ENCODE measurements at regions not wholly inside any gene's neighbourhood (a gene's known extent, or its start where the extent isn't known, plus 50 kb on each side); places are given as distances from the start of the nearest gene placed in this dataset.

GRCh38 chr10:30127120-30127541 lies 67.7 kb upstream of the JCAD start:
- no peak overlapping the region for H3K4me3 ChIP-seq
- no peak for ATAC-seq

DNA sequence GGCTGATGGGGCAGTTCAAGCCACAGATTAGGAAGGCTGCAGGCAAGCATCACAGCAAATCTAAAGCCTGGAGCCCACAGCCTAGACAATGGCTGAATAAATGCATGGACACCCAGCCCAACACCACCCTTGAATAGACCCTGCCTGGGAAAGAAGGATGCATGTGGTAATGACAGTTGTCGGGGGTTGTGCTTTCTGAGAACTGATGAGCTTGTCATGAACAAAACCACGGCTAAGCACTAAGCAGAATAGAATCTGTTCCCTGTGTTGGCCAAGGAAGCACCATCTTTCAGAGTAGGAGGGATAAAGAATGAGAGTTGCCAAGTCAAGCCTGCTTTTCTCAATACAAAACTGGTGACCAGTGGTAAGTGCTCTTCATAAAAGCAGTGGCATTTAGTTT lies 66.1 kb upstream of the JCAD start:
- Mint-ChIP-seq H3K36me3 (ENCODE audit: low read depth) (no peaks in the 10 kb centered on the region; the same call in 2 of the 3 replicates), H3K4me3 (no peak overlapping the region), H3K9me3 (no peaks in the 10 kb centered on the region), H3K4me1 (no peaks in the 10 kb centered on the region), H3K27ac (no peak overlapping the region), H3K27me3 (ENCODE audit: insufficient read depth, low read depth, poor library complexity) (peaks cover 3% of the 10 kb centered on the region)
- no peaks in the 10 kb centered on the region; the same call in 1 of the 2 replicates for H3K9me2 ChIP-seq (ENCODE audit: insufficient read depth)
- H3K4me2 ChIP-seq, result no peak overlapping the region
- DNase-seq (ENCODE audit: low spot score) (no peak), ATAC-seq (no peak)
- no peaks in the 10 kb centered on the region for H4K20me1 ChIP-seq (replicated peaks; ENCODE audit: insufficient read depth)
- H3K27me3 ChIP-seq (ENCODE audit: insufficient read depth), result no peaks in the 10 kb centered on the region
- no peaks in the 10 kb centered on the region for H3K79me2 ChIP-seq (replicated peaks; ENCODE audit: insufficient read depth)
- no peak overlapping the region for H3K27ac ChIP-seq (ENCODE audit: low read depth)
- no peak overlapping the region for H3K4me3 ChIP-seq
- H2AFZ ChIP-seq, result no peak overlapping the region
- H3F3A ChIP-seq (replicated peaks; ENCODE audit: low read depth), result no peaks in the 10 kb centered on the region
- no peaks in the 10 kb centered on the region for H3K36me3 ChIP-seq (ENCODE audit: insufficient read depth)
- H3K4me1 ChIP-seq (ENCODE audit: insufficient read depth), result no peaks in the 10 kb centered on the region
- TF ChIP-seq, protein P1, sequence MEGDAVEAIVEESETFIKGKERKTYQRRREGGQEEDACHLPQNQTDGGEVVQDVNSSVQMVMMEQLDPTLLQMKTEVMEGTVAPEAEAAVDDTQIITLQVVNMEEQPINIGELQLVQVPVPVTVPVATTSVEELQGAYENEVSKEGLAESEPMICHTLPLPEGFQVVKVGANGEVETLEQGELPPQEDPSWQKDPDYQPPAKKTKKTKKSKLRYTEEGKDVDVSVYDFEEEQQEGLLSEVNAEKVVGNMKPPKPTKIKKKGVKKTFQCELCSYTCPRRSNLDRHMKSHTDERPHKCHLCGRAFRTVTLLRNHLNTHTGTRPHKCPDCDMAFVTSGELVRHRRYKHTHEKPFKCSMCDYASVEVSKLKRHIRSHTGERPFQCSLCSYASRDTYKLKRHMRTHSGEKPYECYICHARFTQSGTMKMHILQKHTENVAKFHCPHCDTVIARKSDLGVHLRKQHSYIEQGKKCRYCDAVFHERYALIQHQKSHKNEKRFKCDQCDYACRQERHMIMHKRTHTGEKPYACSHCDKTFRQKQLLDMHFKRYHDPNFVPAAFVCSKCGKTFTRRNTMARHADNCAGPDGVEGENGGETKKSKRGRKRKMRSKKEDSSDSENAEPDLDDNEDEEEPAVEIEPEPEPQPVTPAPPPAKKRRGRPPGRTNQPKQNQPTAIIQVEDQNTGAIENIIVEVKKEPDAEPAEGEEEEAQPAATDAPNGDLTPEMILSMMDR (conservative IDR thresholded peaks at IDR 0.05; ENCODE audit: low read depth in 2 of 2), result no peak
- TF ChIP-seq EZH2 (IDR thresholded peaks at IDR 0.05; ENCODE audit: low read depth, unreplicated experiment), result no peak
- TF ChIP-seq, protein P2, sequence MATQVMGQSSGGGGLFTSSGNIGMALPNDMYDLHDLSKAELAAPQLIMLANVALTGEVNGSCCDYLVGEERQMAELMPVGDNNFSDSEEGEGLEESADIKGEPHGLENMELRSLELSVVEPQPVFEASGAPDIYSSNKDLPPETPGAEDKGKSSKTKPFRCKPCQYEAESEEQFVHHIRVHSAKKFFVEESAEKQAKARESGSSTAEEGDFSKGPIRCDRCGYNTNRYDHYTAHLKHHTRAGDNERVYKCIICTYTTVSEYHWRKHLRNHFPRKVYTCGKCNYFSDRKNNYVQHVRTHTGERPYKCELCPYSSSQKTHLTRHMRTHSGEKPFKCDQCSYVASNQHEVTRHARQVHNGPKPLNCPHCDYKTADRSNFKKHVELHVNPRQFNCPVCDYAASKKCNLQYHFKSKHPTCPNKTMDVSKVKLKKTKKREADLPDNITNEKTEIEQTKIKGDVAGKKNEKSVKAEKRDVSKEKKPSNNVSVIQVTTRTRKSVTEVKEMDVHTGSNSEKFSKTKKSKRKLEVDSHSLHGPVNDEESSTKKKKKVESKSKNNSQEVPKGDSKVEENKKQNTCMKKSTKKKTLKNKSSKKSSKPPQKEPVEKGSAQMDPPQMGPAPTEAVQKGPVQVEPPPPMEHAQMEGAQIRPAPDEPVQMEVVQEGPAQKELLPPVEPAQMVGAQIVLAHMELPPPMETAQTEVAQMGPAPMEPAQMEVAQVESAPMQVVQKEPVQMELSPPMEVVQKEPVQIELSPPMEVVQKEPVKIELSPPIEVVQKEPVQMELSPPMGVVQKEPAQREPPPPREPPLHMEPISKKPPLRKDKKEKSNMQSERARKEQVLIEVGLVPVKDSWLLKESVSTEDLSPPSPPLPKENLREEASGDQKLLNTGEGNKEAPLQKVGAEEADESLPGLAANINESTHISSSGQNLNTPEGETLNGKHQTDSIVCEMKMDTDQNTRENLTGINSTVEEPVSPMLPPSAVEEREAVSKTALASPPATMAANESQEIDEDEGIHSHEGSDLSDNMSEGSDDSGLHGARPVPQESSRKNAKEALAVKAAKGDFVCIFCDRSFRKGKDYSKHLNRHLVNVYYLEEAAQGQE (IDR thresholded peaks at IDR 0.05; ENCODE audit: unreplicated experiment), result no peak
- TF ChIP-seq POLR2AphosphoS5 (IDR thresholded peaks at IDR 0.05; ENCODE audit: low read depth), result no peak

More at GRCh38 chr10:30127120-30127541, 67.7 kb upstream of the JCAD start:
- H3K9me2 ChIP-seq (ENCODE audit: insufficient read depth), result no peaks in the 10 kb centered on the region; the same call in 1 of the 2 replicates
- no peak overlapping the region for H3K4me2 ChIP-seq
- H3K27ac ChIP-seq (ENCODE audit: low read depth), result no peak overlapping the region
- H3K27me3 Mint-ChIP-seq (ENCODE audit: insufficient read depth, low read depth, poor library complexity), result peaks cover 3% of the 10 kb centered on the region
- TF ChIP-seq EZH2phosphoT487 (IDR thresholded peaks at IDR 0.05; ENCODE audit: unreplicated experiment), result no peak
- TF ChIP-seq ZNF114 (CRISPR knock-in tag; IDR thresholded peaks at IDR 0.05), result no peak
- no peak for TF ChIP-seq JUNB (IDR thresholded peaks at IDR 0.05; ENCODE audit: unreplicated experiment)
- TF ChIP-seq POLR2AphosphoS5 (IDR thresholded peaks at IDR 0.05; ENCODE audit: low read depth), result no peak
- TF ChIP-seq, protein P3, sequence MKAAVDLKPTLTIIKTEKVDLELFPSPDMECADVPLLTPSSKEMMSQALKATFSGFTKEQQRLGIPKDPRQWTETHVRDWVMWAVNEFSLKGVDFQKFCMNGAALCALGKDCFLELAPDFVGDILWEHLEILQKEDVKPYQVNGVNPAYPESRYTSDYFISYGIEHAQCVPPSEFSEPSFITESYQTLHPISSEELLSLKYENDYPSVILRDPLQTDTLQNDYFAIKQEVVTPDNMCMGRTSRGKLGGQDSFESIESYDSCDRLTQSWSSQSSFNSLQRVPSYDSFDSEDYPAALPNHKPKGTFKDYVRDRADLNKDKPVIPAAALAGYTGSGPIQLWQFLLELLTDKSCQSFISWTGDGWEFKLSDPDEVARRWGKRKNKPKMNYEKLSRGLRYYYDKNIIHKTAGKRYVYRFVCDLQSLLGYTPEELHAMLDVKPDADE (IDR thresholded peaks at IDR 0.05), result no peak
- TF ChIP-seq STAT1 (IDR thresholded peaks at IDR 0.05; ENCODE audit: unreplicated experiment), result no peak
- TF ChIP-seq, protein P2 (IDR thresholded peaks at IDR 0.05; ENCODE audit: unreplicated experiment), result no peak
- no peak for TF ChIP-seq NANOG (IDR thresholded peaks at IDR 0.05; ENCODE audit: borderline replicate concordance)
- no peaks in the 10 kb centered on the region for H3K4me1 ChIP-seq (ENCODE audit: insufficient read depth)
- H3K79me2 ChIP-seq (replicated peaks; ENCODE audit: insufficient read depth), result no peaks in the 10 kb centered on the region
- H3K27ac Mint-ChIP-seq, result no peak overlapping the region
- H3K4me1 Mint-ChIP-seq, result no peaks in the 10 kb centered on the region
- no peak for DNase-seq (ENCODE audit: low spot score)
- H3F3A ChIP-seq (replicated peaks; ENCODE audit: low read depth), result no peaks in the 10 kb centered on the region
- H2AFZ ChIP-seq, result no peak overlapping the region
- no peaks in the 10 kb centered on the region for H3K27me3 ChIP-seq (ENCODE audit: insufficient read depth)
- no peaks in the 10 kb centered on the region for H3K36me3 Mint-ChIP-seq (ENCODE audit: low read depth)
- no peak overlapping the region for H3K4me3 Mint-ChIP-seq
- no peaks in the 10 kb centered on the region for H3K36me3 ChIP-seq (ENCODE audit: insufficient read depth)
- no peaks in the 10 kb centered on the region for H4K20me1 ChIP-seq (replicated peaks; ENCODE audit: insufficient read depth)
- H3K9me3 Mint-ChIP-seq, result no peaks in the 10 kb centered on the region

Data from GM23338 (cell line).